ENCODE measurements at regions not wholly inside any gene's neighbourhood (a gene's known extent, or its start where the extent isn't known, plus 50 kb on each side); places are given as distances from the start of the nearest gene placed in this dataset.

- Histone ChIP-seq H3K9ac (no peak overlapping the region), H3K4me1 (no peaks in the 10 kb centered on the region), H3K4me3 (no peak overlapping the region), H4K20me1 (no peaks in the 10 kb centered on the region), H3K36me3 (no peaks in the 10 kb centered on the region), H3K27ac (no peak overlapping the region), H3K27me3 (no peaks in the 10 kb centered on the region), H3K4me2 (no peak overlapping the region), H3K9me3 (no peaks in the 10 kb centered on the region)
- no peak for TF ChIP-seq Cebpa-rat (IDR thresholded peaks at IDR 0.05)
Measured at GRCh38 chr2:106041150-106041549, 153.0 kb downstream of the UXS1 start.

GRCh38 chr2:106039634-106040315, 154.3 kb downstream of the UXS1 start:
- Histone ChIP-seq H3K4me2 (no peak overlapping the region), H3K9me3 (no peaks in the 10 kb centered on the region), H3K27me3 (no peaks in the 10 kb centered on the region), H3K36me3 (no peaks in the 10 kb centered on the region), H4K20me1 (no peaks in the 10 kb centered on the region), H3K4me1 (no peaks in the 10 kb centered on the region), H3K4me3 (no peak overlapping the region), H3K27ac (no peak overlapping the region), H3K9ac (no peak overlapping the region)
- no peak for TF ChIP-seq Cebpa-rat (IDR thresholded peaks at IDR 0.05)

GRCh38 chr2:106038601-106039375, 155.3 kb downstream of the UXS1 start:
- Histone ChIP-seq H3K4me1 (no peaks in the 10 kb centered on the region), H3K27me3 (no peaks in the 10 kb centered on the region), H3K36me3 (no peaks in the 10 kb centered on the region), H3K27ac (no peak overlapping the region), H3K9me3 (no peaks in the 10 kb centered on the region), H3K4me3 (no peak overlapping the region), H4K20me1 (no peaks in the 10 kb centered on the region), H3K4me2 (no peak overlapping the region), H3K9ac (no peak overlapping the region)
- TF ChIP-seq Cebpa-rat (IDR thresholded peaks at IDR 0.05), result no peak

GRCh38 chr2:106037932-106038331, 156.2 kb downstream of the UXS1 start:
- H3K27me3 ChIP-seq, result no peaks in the 10 kb centered on the region
- no peaks in the 10 kb centered on the region for H3K36me3 ChIP-seq
- H3K9me3 ChIP-seq, result peaks cover 8% of the 10 kb centered on the region
- no peak overlapping the region for H3K27ac ChIP-seq
- no peak overlapping the region for H3K4me2 ChIP-seq
- H3K4me3 ChIP-seq, result no peak overlapping the region
- TF ChIP-seq Cebpa-rat (IDR thresholded peaks at IDR 0.05), result no peak
- H4K20me1 ChIP-seq, result no peaks in the 10 kb centered on the region
- no peak overlapping the region for H3K9ac ChIP-seq
- H3K4me1 ChIP-seq, result no peaks in the 10 kb centered on the region

GRCh38 chr2:106037262-106037661, 156.8 kb downstream of the UXS1 start:
- Histone ChIP-seq H3K27ac (no peak overlapping the region), H3K4me1 (no peaks in the 10 kb centered on the region), H3K27me3 (no peaks in the 10 kb centered on the region), H3K36me3 (no peaks in the 10 kb centered on the region), H3K9ac (no peak overlapping the region), H3K4me3 (no peak overlapping the region), H4K20me1 (no peaks in the 10 kb centered on the region), H3K9me3 (peaks cover 15% of the 10 kb centered on the region), H3K4me2 (no peak overlapping the region)
- TF ChIP-seq Cebpa-rat (IDR thresholded peaks at IDR 0.05), result no peak

- H3K27me3 ChIP-seq, result no peaks in the 10 kb centered on the region
- no peak overlapping the region for H3K9ac ChIP-seq
- H3K4me3 ChIP-seq, result no peak overlapping the region
- H3K9me3 ChIP-seq, result peaks cover 15% of the 10 kb centered on the region
- H3K4me2 ChIP-seq, result no peak overlapping the region
- no peaks in the 10 kb centered on the region for H3K36me3 ChIP-seq
- no peaks in the 10 kb centered on the region for H4K20me1 ChIP-seq
- H3K27ac ChIP-seq, result no peak overlapping the region
- TF ChIP-seq Cebpa-rat (IDR thresholded peaks at IDR 0.05), result no peak
- no peaks in the 10 kb centered on the region for H3K4me1 ChIP-seq
Measured at GRCh38 chr2:106034325-106034724, 159.8 kb downstream of the UXS1 start.

GRCh38 chr2:106032676-106033075, 161.4 kb downstream of the UXS1 start:
- H3K27ac ChIP-seq, result no peak overlapping the region
- no peaks in the 10 kb centered on the region for H3K27me3 ChIP-seq
- H3K4me3 ChIP-seq, result no peak overlapping the region
- no peaks in the 10 kb centered on the region for H3K4me1 ChIP-seq
- no peaks in the 10 kb centered on the region for H3K36me3 ChIP-seq
- peaks cover 15% of the 10 kb centered on the region for H3K9me3 ChIP-seq
- no peak for TF ChIP-seq Cebpa-rat (IDR thresholded peaks at IDR 0.05)
- H3K4me2 ChIP-seq, result no peak overlapping the region
- no peaks in the 10 kb centered on the region for H4K20me1 ChIP-seq
- H3K9ac ChIP-seq, result no peak overlapping the region

- H3K9me3 ChIP-seq, result peaks cover 15% of the 10 kb centered on the region
- no peaks in the 10 kb centered on the region for H3K27me3 ChIP-seq
- H3K4me2 ChIP-seq, result no peak overlapping the region
- TF ChIP-seq Cebpa-rat (IDR thresholded peaks at IDR 0.05), result no peak
- no peaks in the 10 kb centered on the region for H3K36me3 ChIP-seq
- no peak overlapping the region for H3K9ac ChIP-seq
- H3K27ac ChIP-seq, result no peak overlapping the region
- no peaks in the 10 kb centered on the region for H3K4me1 ChIP-seq
- H4K20me1 ChIP-seq, result no peaks in the 10 kb centered on the region
- no peak overlapping the region for H3K4me3 ChIP-seq
Measured at GRCh38 chr2:106030287-106031268, 163.5 kb downstream of the UXS1 start.

GRCh38 chr2:106028192-106028591, 165.9 kb downstream of the UXS1 start:
- H3K27me3 ChIP-seq, result no peaks in the 10 kb centered on the region
- no peaks in the 10 kb centered on the region for H3K4me1 ChIP-seq
- H3K27ac ChIP-seq, result no peak overlapping the region
- no peak overlapping the region for H3K4me3 ChIP-seq
- no peak for TF ChIP-seq Cebpa-rat (IDR thresholded peaks at IDR 0.05)
- H3K4me2 ChIP-seq, result no peak overlapping the region
- no peaks in the 10 kb centered on the region for H4K20me1 ChIP-seq
- no peak overlapping the region for H3K9ac ChIP-seq
- no peaks in the 10 kb centered on the region for H3K36me3 ChIP-seq
- H3K9me3 ChIP-seq, result peaks cover 9% of the 10 kb centered on the region

All from BLaER1 (cell line).